DOHH2 (cell line): ENCODE measurements at regions not wholly inside any gene's neighbourhood (a gene's known extent, or its start where the extent isn't known, plus 50 kb on each side); places are given as distances from the start of the nearest gene placed in this dataset.
"Not testable (repeated sequence)": the region's sequence is repeated elsewhere in the genome, so short reads cannot be mapped to it uniquely, and the experiment has no call there.

Experiments used
- H3F3A ChIP-seq: fragments of 200-600 bp; sonication (generic), shearing (Covaris generic); 2 replicates; pipeline ENCODE4 v1.6.0; 2016; ENCODE audit warnings: antibody characterized with exemption, mild to moderate bottlenecking; ENCODE audit not compliant: control insufficient read depth, insufficient read depth
- H3K27ac ChIP-seq: fragments of 200-600 bp; sonication (generic); 2 replicates; pipeline ENCODE4 v1.5.1; 2014; ENCODE audit warnings: low read depth, mild to moderate bottlenecking, low read length, moderate library complexity
- H3K27me3 ChIP-seq: fragments of 200-600 bp; sonication (generic); 2 replicates; pipeline ENCODE4 v1.6.1; 2014; ENCODE audit warnings: mild to moderate bottlenecking, low read length, mixed read lengths; ENCODE audit not compliant: control insufficient read depth
- H3K36me3 ChIP-seq: fragments of 200-600 bp; sonication (generic); 2 replicates; pipeline ENCODE4 v1.6.1; 2014; ENCODE audit warnings: mild to moderate bottlenecking, low read length, moderate library complexity, mixed read lengths; ENCODE audit not compliant: control insufficient read depth
- H3K4me1 ChIP-seq: fragments of 200-600 bp; sonication (generic); 2 replicates; pipeline ENCODE4 v1.6.1; 2014; ENCODE audit warnings: mild to moderate bottlenecking, low read length, mixed read lengths; ENCODE audit not compliant: control insufficient read depth
- H3K4me2 ChIP-seq: fragments of 200-600 bp; sonication (generic); 2 replicates; pipeline ENCODE4 v1.6.0; 2014; ENCODE audit warnings: mild to moderate bottlenecking, low read length, moderate library complexity
- H3K4me3 ChIP-seq: fragments of 200-600 bp; sonication (generic); 2 replicates; pipeline ENCODE4 v1.5.1; 2014; ENCODE audit warnings: mild to moderate bottlenecking, low read length, mixed read lengths
- H3K79me2 ChIP-seq: fragments of 200-600 bp; sonication (generic); 2 replicates; pipeline ENCODE4 v1.6.1; 2014; ENCODE audit warnings: mild to moderate bottlenecking, low read length, mixed read lengths; ENCODE audit not compliant: control insufficient read depth
- H3K9me2 ChIP-seq: fragments of 200-600 bp; sonication (generic); replicated peaks from 2 replicates; pipeline ENCODE4 v1.6.1; 2014; ENCODE audit warnings: mild to moderate bottlenecking, low read length, mixed read lengths; ENCODE audit not compliant: control insufficient read depth
- H3K9me3 ChIP-seq: fragments of 200-600 bp; sonication (generic); 2 replicates; pipeline ENCODE4 v1.6.1; 2014; ENCODE audit warnings: antibody characterized with exemption, low read length, mixed read lengths; ENCODE audit not compliant: control insufficient read depth, insufficient read depth
- H4K20me1 ChIP-seq: fragments of 200-600 bp; sonication (generic); 2 replicates; pipeline ENCODE4 v1.6.0; 2014; ENCODE audit warnings: low read depth, mild to moderate bottlenecking, antibody characterized with exemption, low read length, moderate library complexity; ENCODE audit not compliant: control insufficient read depth, insufficient read depth
- CTCF ChIP-seq: fragments of 200-600 bp; sonication (generic); IDR thresholded peaks from one replicate; pipeline ENCODE4 v1.5.1; 2014; ENCODE audit warnings: antibody characterized with exemption, mild to moderate bottlenecking, low read depth, low read length; ENCODE audit not compliant: poor library complexity, severe bottlenecking
- EZH2phosphoT487 ChIP-seq: fragments of 200-600 bp; sonication (generic); IDR thresholded peaks from 2 replicates; pipeline ENCODE4 v1.6.1; 2017; ENCODE audit warnings: borderline replicate concordance, mild to moderate bottlenecking, antibody characterized with exemption, low read length, moderate library complexity, mixed read lengths

- Histone ChIP-seq H3K9me2 (no peaks in the 10 kb centered on the region), H3K36me3 (no peaks in the 10 kb centered on the region), H3K27me3 (no peaks in the 10 kb centered on the region), H4K20me1 (no peaks in the 10 kb centered on the region), H3K79me2 (no peaks in the 10 kb centered on the region), H3K4me3 (no peak overlapping the region), H3K27ac (no peak overlapping the region), H3F3A (no peaks in the 10 kb centered on the region), H3K9me3 (no peaks in the 10 kb centered on the region), H3K4me2 (no peak overlapping the region), H3K4me1 (no peaks in the 10 kb centered on the region)
- no peak for TF ChIP-seq EZH2phosphoT487
- no peak for TF ChIP-seq CTCF
These were observed 66.2 kb upstream of the USP9X start for GRCh38 chrX:41019041-41019392.

GRCh38 chrX:41022566-41022965 is 62.7 kb upstream of the USP9X start:
- Histone ChIP-seq H3K9me2 (no peaks in the 10 kb centered on the region), H3F3A (no peaks in the 10 kb centered on the region), H3K27ac (no peak overlapping the region), H3K4me3 (no peak overlapping the region), H3K36me3 (no peaks in the 10 kb centered on the region), H3K9me3 (no peaks in the 10 kb centered on the region), H3K79me2 (no peaks in the 10 kb centered on the region), H4K20me1 (no peaks in the 10 kb centered on the region), H3K4me2 (no peak overlapping the region), H3K27me3 (no peaks in the 10 kb centered on the region), H3K4me1 (no peaks in the 10 kb centered on the region)
- TF ChIP-seq EZH2phosphoT487 (no peak), CTCF (no peak)

- TF ChIP-seq CTCF = no peak
- TF ChIP-seq EZH2phosphoT487 = no peak
- H3K27me3 ChIP-seq = no peaks in the 10 kb centered on the region
- H4K20me1 ChIP-seq = no peaks in the 10 kb centered on the region
- no peaks in the 10 kb centered on the region for H3K9me2 ChIP-seq
- H3K36me3 ChIP-seq = no peaks in the 10 kb centered on the region
- H3K27ac ChIP-seq = no peak overlapping the region
- no peaks in the 10 kb centered on the region for H3F3A ChIP-seq
- H3K4me2 ChIP-seq = no peak overlapping the region
- H3K4me1 ChIP-seq = no peaks in the 10 kb centered on the region
- H3K4me3 ChIP-seq = no peak overlapping the region
- no peaks in the 10 kb centered on the region for H3K79me2 ChIP-seq
- no peaks in the 10 kb centered on the region for H3K9me3 ChIP-seq
These were observed 62.1 kb upstream of the USP9X start for GRCh38 chrX:41023098-41023497.

- not testable (repeated sequence) for H3K27me3 ChIP-seq, H3K36me3 ChIP-seq, H3K27ac ChIP-seq, H3K9me3 ChIP-seq, H3K79me2 ChIP-seq, H3K4me2 ChIP-seq, H3K9me2 ChIP-seq, H3K4me3 ChIP-seq, H3F3A ChIP-seq, H4K20me1 ChIP-seq, H3K4me1 ChIP-seq
These were observed 60.9 kb upstream of the USP9X start for GRCh38 chrX:41024335-41024734.
